Epithelial cell of esophagus (primary cell): ENCODE measurements at regions not wholly inside any gene's neighbourhood (a gene's known extent, or its start where the extent isn't known, plus 50 kb on each side); places are given as distances from the start of the nearest gene placed in this dataset.

Source experiments
- DNase-seq: peaks from one replicate; pipeline ENCODE4 v3.0.0; 2010; ENCODE audit warnings: low read depth
- H3K4me3 ChIP-seq: 2 replicates; pipeline ENCODE4 v1.5.1; 2011; ENCODE audit warnings: mild to moderate bottlenecking, low read length, control low read depth
- CTCF ChIP-seq: IDR thresholded peaks from 2 replicates; pipeline ENCODE4 v1.5.1; 2011; ENCODE audit warnings: low read depth, mild to moderate bottlenecking, low read length, control low read depth, inconsistent platforms; ENCODE audit not compliant: insufficient read depth; ENCODE audit errors: missing control alignments

GRCh38 chr6:147117580-147117979 is 86.6 kb upstream of the STXBP5 start:
- DNase-seq = no peak
- no peak for TF ChIP-seq CTCF

DNA sequence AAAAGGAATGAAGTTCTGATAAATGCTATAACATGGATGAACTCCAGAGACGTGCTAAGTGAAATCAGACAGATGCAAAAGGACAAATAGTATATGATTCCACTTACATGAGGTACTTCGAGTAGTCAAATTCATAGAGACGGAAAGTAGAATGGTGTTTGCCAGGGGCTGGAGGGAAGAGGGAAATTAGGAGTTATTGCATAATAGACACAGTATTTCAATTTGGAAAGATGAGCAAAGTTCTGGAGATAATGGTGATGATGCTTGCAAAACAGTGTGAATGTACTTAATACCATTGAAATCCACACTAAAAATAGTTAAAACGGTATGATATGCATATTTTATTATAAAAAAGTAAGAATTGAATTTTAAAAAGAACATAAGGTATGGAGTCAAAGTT is 84.9 kb upstream of the STXBP5 start:
- no peak for TF ChIP-seq CTCF
- no peak for DNase-seq
- H3K4me3 ChIP-seq = no peak overlapping the region

More at GRCh38 chr6:147117580-147117979, 86.6 kb upstream of the STXBP5 start:
- no peak overlapping the region for H3K4me3 ChIP-seq

- no peak for DNase-seq
- no peak for TF ChIP-seq CTCF
- H3K4me3 ChIP-seq = no peak overlapping the region
These were observed 81.4 kb upstream of the STXBP5 start for GRCh38 chr6:147122823-147123222.

GRCh38 chr6:147126618-147127022 is 77.6 kb upstream of the STXBP5 start:
- no peak for TF ChIP-seq CTCF
- no peak for DNase-seq
- no peak overlapping the region for H3K4me3 ChIP-seq

DNA sequence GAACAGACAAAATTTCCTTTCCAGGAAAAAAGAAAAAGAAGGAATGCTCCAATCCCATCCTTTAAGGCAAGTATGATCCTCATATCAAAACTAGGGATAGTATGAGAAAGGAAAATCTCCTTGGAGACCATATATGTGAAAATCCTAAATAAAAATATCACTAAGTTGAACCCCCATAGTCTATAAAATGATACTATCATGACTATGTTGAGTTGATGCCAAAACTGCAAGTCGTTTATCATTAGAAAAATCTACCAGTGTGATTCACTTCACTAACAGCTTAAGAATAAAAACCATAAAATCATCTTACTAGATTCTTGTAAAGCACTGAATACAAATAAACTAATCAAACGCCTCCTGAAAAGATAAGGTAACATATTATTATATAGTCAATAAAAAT is 76.6 kb upstream of the STXBP5 start:
- DNase-seq = no peak

DNA sequence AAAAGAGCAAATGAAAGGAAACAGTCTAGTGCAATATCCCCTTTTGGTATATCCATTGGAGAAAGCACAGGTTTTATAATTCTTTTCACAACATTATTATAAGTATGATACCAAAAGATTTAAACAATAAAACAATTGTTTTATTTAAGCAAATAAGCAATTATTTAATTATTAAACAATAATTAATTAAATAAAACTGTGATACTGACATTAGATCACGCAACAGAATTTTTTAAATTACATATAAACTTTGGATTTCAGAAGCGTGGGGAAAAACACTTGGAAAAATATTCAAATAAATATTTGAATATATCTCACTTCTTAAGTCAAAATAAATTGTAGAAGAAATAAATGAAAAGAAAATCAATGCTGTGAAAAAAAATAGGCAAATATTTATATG is 76.2 kb upstream of the STXBP5 start:
- H3K4me3 ChIP-seq = no peak overlapping the region
- no peak for TF ChIP-seq CTCF
- DNase-seq = no peak

More for the DNA sequence above, 76.6 kb upstream of the STXBP5 start:
- no peak overlapping the region for H3K4me3 ChIP-seq
- no peak for TF ChIP-seq CTCF

GRCh38 chr6:147131532-147132128 is 72.6 kb upstream of the STXBP5 start:
- no peak for TF ChIP-seq CTCF
- no peak for DNase-seq
- no peak overlapping the region for H3K4me3 ChIP-seq
